Transverse colon (tissue), 4 donors: ENCODE measurements at regions not wholly inside any gene's neighbourhood (a gene's known extent, or its start where the extent isn't known, plus 50 kb on each side); places are given as distances from the start of the nearest gene placed in this dataset.

Experiments
- EP300 ChIP-seq: sonication (generic); formaldehyde crosslinking; IDR thresholded peaks from one replicate; pipeline ENCODE4 v1.6.1; 2017; ENCODE audit warnings: antibody characterized with exemption, low read depth
- POLR2A ChIP-seq: fragments of 450-650 bp; IDR thresholded peaks from one replicate; pipeline ENCODE4 v1.6.1; 2016; ENCODE audit warnings: antibody characterized with exemption, mild to moderate bottlenecking, moderate library complexity
- POLR2AphosphoS5 ChIP-seq, 3 donors: sonication (generic); formaldehyde crosslinking; IDR thresholded peaks; one replicate each; pipeline ENCODE4 v1.6.1; 2016; ENCODE audit warnings: antibody characterized with exemption in 3 of 3
- TF ChIP-seq, protein P1 (sequence below), 5 experiments: fragments of 200-600 bp in 3 of 5; fragments of 450-650 bp in 2 of 5; sonication (generic) in 3 of 5; IDR thresholded peaks; 1 replicate in 2 of 5; 2 replicates in 3 of 5; pipeline ENCODE4 v1.5.1; 2016 to 2017; ENCODE audit warnings: antibody characterized with exemption in 5 of 5, inconsistent platforms in 3 of 5, mild to moderate bottlenecking in 2 of 5, moderate library complexity in 1 of 5

- TF ChIP-seq POLR2A (no peak), POLR2AphosphoS5 (IDR thresholded peaks at IDR 0.05) (no peak), EP300 (no peak)
- TF ChIP-seq, protein P1, sequence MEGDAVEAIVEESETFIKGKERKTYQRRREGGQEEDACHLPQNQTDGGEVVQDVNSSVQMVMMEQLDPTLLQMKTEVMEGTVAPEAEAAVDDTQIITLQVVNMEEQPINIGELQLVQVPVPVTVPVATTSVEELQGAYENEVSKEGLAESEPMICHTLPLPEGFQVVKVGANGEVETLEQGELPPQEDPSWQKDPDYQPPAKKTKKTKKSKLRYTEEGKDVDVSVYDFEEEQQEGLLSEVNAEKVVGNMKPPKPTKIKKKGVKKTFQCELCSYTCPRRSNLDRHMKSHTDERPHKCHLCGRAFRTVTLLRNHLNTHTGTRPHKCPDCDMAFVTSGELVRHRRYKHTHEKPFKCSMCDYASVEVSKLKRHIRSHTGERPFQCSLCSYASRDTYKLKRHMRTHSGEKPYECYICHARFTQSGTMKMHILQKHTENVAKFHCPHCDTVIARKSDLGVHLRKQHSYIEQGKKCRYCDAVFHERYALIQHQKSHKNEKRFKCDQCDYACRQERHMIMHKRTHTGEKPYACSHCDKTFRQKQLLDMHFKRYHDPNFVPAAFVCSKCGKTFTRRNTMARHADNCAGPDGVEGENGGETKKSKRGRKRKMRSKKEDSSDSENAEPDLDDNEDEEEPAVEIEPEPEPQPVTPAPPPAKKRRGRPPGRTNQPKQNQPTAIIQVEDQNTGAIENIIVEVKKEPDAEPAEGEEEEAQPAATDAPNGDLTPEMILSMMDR (IDR thresholded peaks at IDR 0.05): no peak
These were observed 182.5 kb downstream of the VRK1 start for GRCh38 chr14:96979611-96980074.
